OCI-LY7 (cell line): ENCODE measurements at regions not wholly inside any gene's neighbourhood (a gene's known extent, or its start where the extent isn't known, plus 50 kb on each side); places are given as distances from the start of the nearest gene placed in this dataset.
"Not testable (repeated sequence)": the region's sequence is repeated elsewhere in the genome, so short reads cannot be mapped to it uniquely, and the experiment has no call there.

Experiments used
- BruUV-seq: library from RNA; stranded (reverse); fragments of 400-500 nt; replicated peaks from 2 replicates; lab custom pipeline; 2021; lab: Mats Ljungman, UMichigan
- CTCF ChIA-PET: fragments of 300-600 bp; sonication (Branson Sonifier 250); formaldehyde crosslinking; loops from one replicate; lab custom pipeline; 2022; ENCODE audit warnings: antibody characterized with exemption; ENCODE audit not compliant: unreplicated experiment; lab: Charles Lee
- POLR2A ChIA-PET: fragments of 300-600 bp; sonication (Branson Sonifier 250); formaldehyde crosslinking; loops from one replicate; lab custom pipeline; 2022; ENCODE audit warnings: antibody characterized with exemption; lab: Charles Lee
- DNase-seq: peaks from one replicate; pipeline ENCODE4 v3.0.0-alpha.2; 2015; ENCODE audit warnings: low spot score
- H2AFZ ChIP-seq: fragments of 200-600 bp; sonication (generic), shearing (Covaris generic); 2 replicates; pipeline ENCODE4 v1.6.1; 2014; ENCODE audit warnings: mild to moderate bottlenecking, antibody characterized with exemption, low read length, moderate library complexity
- H3K27ac ChIP-seq: fragments of 200-600 bp; sonication (generic); 2 replicates; pipeline ENCODE4 v1.5.1; 2014; ENCODE audit warnings: mixed run types, low read depth, mild to moderate bottlenecking, moderate library complexity, low read length, inconsistent platforms; ENCODE audit not compliant: poor library complexity, severe bottlenecking
- H3K36me3 ChIP-seq: fragments of 200-600 bp; sonication (generic); 2 replicates; pipeline ENCODE4 v1.6.1; 2014; ENCODE audit warnings: mild to moderate bottlenecking, antibody characterized with exemption, low read length, moderate library complexity, mixed read lengths; ENCODE audit not compliant: insufficient read depth
- H3K4me1 ChIP-seq: fragments of 200-600 bp; sonication (generic); 2 replicates; pipeline ENCODE4 v1.5.1; 2014; ENCODE audit warnings: mild to moderate bottlenecking, low read length; ENCODE audit not compliant: insufficient read depth, poor library complexity, severe bottlenecking
- H3K4me2 ChIP-seq: fragments of 200-600 bp; sonication (generic); 2 replicates; pipeline ENCODE4 v1.6.1; 2014; ENCODE audit warnings: mild to moderate bottlenecking, low read length
- H3K4me3 ChIP-seq: fragments of 200-600 bp; sonication (generic); 2 replicates; pipeline ENCODE4 v1.5.1; 2014; ENCODE audit warnings: mild to moderate bottlenecking, low read depth, low read length; ENCODE audit not compliant: poor library complexity, severe bottlenecking
- H3K79me2 ChIP-seq: fragments of 200-600 bp; sonication (generic); 2 replicates; pipeline ENCODE4 v1.6.1; 2016; ENCODE audit warnings: low read depth, mild to moderate bottlenecking, low read length, moderate library complexity, mixed read lengths; ENCODE audit not compliant: insufficient read depth
- H3K9me2 ChIP-seq: fragments of 200-600 bp; sonication (generic); 2 replicates; pipeline ENCODE4 v1.6.1; 2016; ENCODE audit warnings: mild to moderate bottlenecking, low read length, mixed read lengths; ENCODE audit not compliant: insufficient read depth
- H3K9me3 ChIP-seq: fragments of 200-600 bp; sonication (generic); 2 replicates; pipeline ENCODE4 v1.6.1; 2014; ENCODE audit warnings: mild to moderate bottlenecking, mixed run types, low read length, mixed read lengths
- H4K20me1 ChIP-seq: fragments of 200-600 bp; sonication (generic); 2 replicates; pipeline ENCODE4 v1.6.1; 2014; ENCODE audit warnings: mild to moderate bottlenecking, antibody characterized with exemption, low read length, moderate library complexity, mixed read lengths; ENCODE audit not compliant: insufficient read depth
- CTCF ChIP-seq: fragments of 200-600 bp; sonication (generic); conservative IDR thresholded peaks from 2 replicates; pipeline ENCODE4 v1.5.1; 2014; ENCODE audit warnings: mild to moderate bottlenecking, antibody characterized with exemption, low read length, moderate library complexity, mixed read lengths
- EZH2phosphoT487 ChIP-seq: fragments of 200-600 bp; sonication (generic); IDR thresholded peaks from 2 replicates; pipeline ENCODE4 v1.6.1; 2018; ENCODE audit warnings: low read depth, borderline replicate concordance, mild to moderate bottlenecking, mixed run types, antibody characterized with exemption, low read length, moderate library complexity, mixed read lengths
- intact Hi-C: fragments of 100-400 bp; cut with micrococcal nuclease; formaldehyde crosslinking; loops from one replicate; pipeline ENCODE4 v1.10.0; 2022; ENCODE audit not compliant: unreplicated experiment

DNA sequence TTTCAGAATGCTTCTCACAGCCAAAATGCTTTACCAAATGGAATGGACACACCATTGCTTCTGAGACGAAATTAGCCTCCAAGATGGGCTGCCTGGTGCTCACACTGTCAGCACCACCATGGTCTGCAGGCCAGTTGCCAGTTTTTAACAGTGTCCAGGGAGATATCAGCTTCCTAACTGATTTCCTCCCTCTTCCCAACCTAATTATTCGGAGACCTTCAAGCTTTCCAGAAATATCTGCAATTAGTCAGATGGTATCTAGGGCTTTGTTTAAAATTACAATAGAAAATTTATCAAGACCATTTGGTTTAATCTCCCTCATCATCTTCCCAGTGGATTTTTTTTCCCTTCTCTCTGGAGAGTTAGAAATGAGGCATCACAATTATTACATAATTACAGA lies 287.5 kb downstream of the ZPLD1 start:
- POLR2A ChIA-PET: interaction anchor here (0.6 to 0.7 kb wide), 2 partner anchors 94 to 333 kb away, joined by 3 read pairs; no protein-coding TSS in a partner anchor
- TF ChIP-seq EZH2phosphoT487 (no peak), CTCF (no peak)
- BruUV-seq: no TSS peak
- Histone ChIP-seq H3K4me1 (no peaks in the 10 kb centered on the region), H3K9me2 (no peaks in the 10 kb centered on the region), H3K4me3 (no peak overlapping the region), H3K4me2 (no peak overlapping the region), H3K36me3 (no peaks in the 10 kb centered on the region), H4K20me1 (no peaks in the 10 kb centered on the region), H3K79me2 (no peaks in the 10 kb centered on the region), H3K9me3 (no peaks in the 10 kb centered on the region), H2AFZ (no peak overlapping the region), H3K27ac (no peak overlapping the region)
- intact Hi-C loops: no loop called here
- CTCF ChIA-PET: no interaction called here
- DNase-seq: no peak

- BruUV-seq: no TSS peak
- POLR2A ChIA-PET: no interaction called here
- no peak overlapping the region for H3K4me3 ChIP-seq
These were observed 292.5 kb downstream of the ZPLD1 start for GRCh38 chr3:102727340-102727739.

GRCh38 chr3:102732581-102732980 lies 297.8 kb downstream of the ZPLD1 start:
- H3K4me2 ChIP-seq, H3K36me3 ChIP-seq, DNase-seq, POLR2A ChIA-PET, H4K20me1 ChIP-seq, CTCF ChIA-PET, H3K79me2 ChIP-seq, H3K9me2 ChIP-seq, H3K4me3 ChIP-seq, intact Hi-C loops, BruUV-seq, H2AFZ ChIP-seq, H3K9me3 ChIP-seq, H3K27ac ChIP-seq, H3K4me1 ChIP-seq: not testable (repeated sequence)

More at GRCh38 chr3:102727340-102727739, 292.5 kb downstream of the ZPLD1 start:
- no peak overlapping the region for H2AFZ ChIP-seq
- TF ChIP-seq CTCF (no peak), EZH2phosphoT487 (no peak)
- DNase-seq: no peak
- no peak overlapping the region for H3K27ac ChIP-seq
- H3K9me3 ChIP-seq: no peaks in the 10 kb centered on the region
- no peak overlapping the region for H3K4me2 ChIP-seq
- no peaks in the 10 kb centered on the region for H4K20me1 ChIP-seq
- CTCF ChIA-PET: no interaction called here
- intact Hi-C loops: no loop called here
- H3K4me1 ChIP-seq: no peaks in the 10 kb centered on the region
- H3K79me2 ChIP-seq: no peaks in the 10 kb centered on the region
- no peaks in the 10 kb centered on the region for H3K9me2 ChIP-seq
- H3K36me3 ChIP-seq: no peaks in the 10 kb centered on the region
